Activated T-cell treated with anti-CD3 and anti-CD28 coated beads, Interleukin-2, amount 50 U/mL, for 4 hours (primary cell): ENCODE measurements at regions not wholly inside any gene's neighbourhood (a gene's known extent, or its start where the extent isn't known, plus 50 kb on each side); places are given as distances from the start of the nearest gene placed in this dataset.

ENCODE experiments used
- ATAC-seq, 2 donors: fragments of 200-7000 bp; cut with Tn5 transposase; one replicate each; pipeline ENCODE4 v1.10.0; 2021
- DNase-seq: peaks from one replicate; pipeline ENCODE4 v3.0.0-alpha.2; 2020
- H3K27me3 Mint-ChIP-seq: one replicate; pipeline ENCODE4 v1.8.0; 2021; ENCODE audit warnings: low read depth, mixed read lengths
- H3K36me3 Mint-ChIP-seq: one replicate; pipeline ENCODE4 v1.8.0; 2022; ENCODE audit warnings: mixed read lengths; ENCODE audit not compliant: insufficient read depth
- H3K4me1 Mint-ChIP-seq: one replicate; pipeline ENCODE4 v1.8.0; 2021; ENCODE audit warnings: low read depth, mixed read lengths
- H3K4me3 Mint-ChIP-seq: one replicate; pipeline ENCODE4 v1.8.0; 2021; ENCODE audit warnings: mild to moderate bottlenecking, moderate library complexity, mixed read lengths
- H3K9me3 Mint-ChIP-seq: one replicate; pipeline ENCODE4 v1.8.0; 2021; ENCODE audit warnings: mixed read lengths

GRCh38 chr9:115169003-115169402 is 51.0 kb upstream of the TNC start:
- Mint-ChIP-seq H3K27me3 (peaks cover 6% of the 10 kb centered on the region), H3K4me3 (no peak overlapping the region), H3K9me3 (no peaks in the 10 kb centered on the region), H3K4me1 (no peaks in the 10 kb centered on the region), H3K36me3 (no peaks in the 10 kb centered on the region)
- DNase-seq (no peak), ATAC-seq (no peak)

DNA sequence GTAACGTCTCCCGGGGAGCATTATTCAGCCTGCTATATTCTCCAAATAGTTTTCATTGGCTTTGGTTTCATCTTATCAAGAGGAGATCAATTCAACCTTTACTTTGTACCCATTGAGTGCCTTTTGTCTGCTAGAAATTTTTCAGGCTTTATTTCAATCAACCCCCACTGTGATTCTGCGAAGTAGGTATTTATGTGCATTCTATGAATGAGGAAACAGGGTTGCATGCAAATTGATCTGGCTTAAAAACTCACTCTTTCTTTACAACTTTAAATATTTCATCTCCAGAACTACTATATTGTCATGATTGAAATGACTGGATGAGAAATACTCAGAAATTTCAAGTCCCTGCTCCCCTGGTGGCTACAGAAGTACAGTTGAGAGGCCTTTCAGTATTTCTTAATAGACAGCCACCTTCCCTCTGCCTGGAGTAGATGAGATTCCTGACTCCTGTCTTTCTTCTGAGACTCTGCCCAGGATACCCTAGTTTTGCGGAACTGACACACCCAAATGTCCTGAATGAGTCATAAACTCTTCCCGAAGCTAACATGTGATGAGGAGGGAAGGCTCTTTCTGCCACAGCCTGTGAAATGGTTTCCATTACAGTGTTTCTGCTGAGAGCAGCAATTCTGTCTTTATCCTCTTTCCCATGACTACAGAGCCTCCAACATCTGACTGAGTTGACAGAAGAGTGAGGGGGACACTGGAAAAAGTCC is 52.6 kb upstream of the TNC start:
- H3K4me1 Mint-ChIP-seq: no peaks in the 10 kb centered on the region
- DNase-seq (no peak), ATAC-seq (no peak)
- H3K4me3 Mint-ChIP-seq: no peak overlapping the region
- H3K27me3 Mint-ChIP-seq: peaks cover 3% of the 10 kb centered on the region
- H3K9me3 Mint-ChIP-seq: no peaks in the 10 kb centered on the region
- H3K36me3 Mint-ChIP-seq: no peaks in the 10 kb centered on the region

- no peaks in the 10 kb centered on the region for H3K36me3 Mint-ChIP-seq
- ATAC-seq (no peak), DNase-seq (no peak)
- H3K4me3 Mint-ChIP-seq: no peak overlapping the region
- H3K27me3 Mint-ChIP-seq: peaks cover 3% of the 10 kb centered on the region
- no peaks in the 10 kb centered on the region for H3K4me1 Mint-ChIP-seq
- no peaks in the 10 kb centered on the region for H3K9me3 Mint-ChIP-seq
Observed at GRCh38 chr9:115171921-115172388, 54.0 kb upstream of the TNC start.

- Mint-ChIP-seq H3K4me1 (no peaks in the 10 kb centered on the region), H3K4me3 (no peak overlapping the region), H3K36me3 (no peaks in the 10 kb centered on the region), H3K9me3 (no peaks in the 10 kb centered on the region), H3K27me3 (peaks cover 3% of the 10 kb centered on the region)
- no peak for ATAC-seq
- no peak for DNase-seq
Observed at GRCh38 chr9:115182264-115182663, 64.3 kb upstream of the TNC start.

DNA sequence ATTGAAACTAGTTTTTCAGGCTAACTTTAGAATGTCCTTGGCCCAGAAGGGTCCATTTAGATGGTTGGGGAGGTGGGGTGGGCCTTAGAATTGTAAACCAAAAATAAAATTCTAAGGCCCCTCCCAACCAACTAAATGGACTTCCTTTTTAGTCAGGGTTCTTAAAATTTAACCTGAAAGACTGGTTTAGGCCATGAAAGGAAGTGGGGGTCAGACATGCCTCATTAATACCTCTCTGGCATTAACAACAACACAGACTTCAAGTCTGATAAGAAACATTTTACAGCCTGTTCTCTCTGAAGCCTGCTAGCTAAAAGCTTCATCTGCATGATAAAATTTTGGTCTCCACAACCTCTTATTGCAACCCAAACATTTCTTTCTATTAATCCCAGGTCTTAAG is 65.5 kb upstream of the TNC start:
- no peaks in the 10 kb centered on the region for H3K36me3 Mint-ChIP-seq

DNA sequence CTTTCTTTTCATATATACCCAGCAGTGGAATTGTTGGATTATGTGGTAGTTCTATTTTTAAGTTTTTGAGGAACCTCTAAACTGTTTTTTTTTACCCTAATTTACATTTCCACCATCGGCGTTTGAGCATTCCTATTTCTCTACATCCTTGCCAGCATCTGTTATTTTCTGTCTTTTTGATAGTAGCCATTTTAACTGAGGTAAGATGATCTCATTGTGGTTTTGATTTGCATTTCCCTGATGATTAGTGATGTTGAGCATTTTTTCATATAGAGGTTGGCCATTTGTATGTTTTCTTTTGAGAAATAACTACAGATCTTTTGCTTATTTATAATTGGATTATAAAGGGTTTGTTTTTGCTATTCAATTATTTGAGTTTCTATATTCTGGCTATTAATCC is 71.7 kb upstream of the TNC start:
- Mint-ChIP-seq H3K4me3 (no peak overlapping the region), H3K36me3 (no peaks in the 10 kb centered on the region), H3K4me1 (no peaks in the 10 kb centered on the region), H3K9me3 (peaks cover 7% of the 10 kb centered on the region), H3K27me3 (peaks cover 33% of the 10 kb centered on the region)
- DNase-seq (no peak), ATAC-seq (no peak)

More for the DNA sequence above, 65.5 kb upstream of the TNC start:
- Mint-ChIP-seq H3K4me3 (no peak overlapping the region), H3K27me3 (peaks cover 5% of the 10 kb centered on the region), H3K4me1 (no peaks in the 10 kb centered on the region), H3K9me3 (no peaks in the 10 kb centered on the region)
- no peak for DNase-seq
- no peak for ATAC-seq

DNA sequence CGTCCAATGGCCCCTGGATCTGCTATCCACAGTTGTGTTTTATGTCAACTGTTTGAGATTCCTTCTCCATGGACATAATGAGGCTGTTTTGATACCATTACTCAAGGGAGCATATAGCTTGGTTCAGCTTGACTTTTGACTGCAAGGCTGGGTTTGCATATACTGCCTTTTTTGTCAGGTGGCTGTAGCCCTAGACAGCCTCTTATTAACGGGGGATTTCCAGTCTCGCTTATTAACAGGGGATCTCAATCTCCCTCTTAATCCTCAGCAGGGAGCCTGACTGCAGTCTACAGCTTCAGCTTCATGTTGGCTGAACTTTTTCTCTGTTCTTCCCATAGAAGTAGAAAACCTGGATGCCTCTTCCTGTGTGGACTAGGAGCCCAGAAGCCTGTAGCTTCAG is 73.7 kb upstream of the TNC start:
- no peaks in the 10 kb centered on the region for H3K36me3 Mint-ChIP-seq
- no peaks in the 10 kb centered on the region for H3K4me1 Mint-ChIP-seq
- no peak for DNase-seq
- peaks cover 36% of the 10 kb centered on the region for H3K27me3 Mint-ChIP-seq
- peaks cover 7% of the 10 kb centered on the region for H3K9me3 Mint-ChIP-seq
- no peak overlapping the region for H3K4me3 Mint-ChIP-seq
- no peak for ATAC-seq

DNA sequence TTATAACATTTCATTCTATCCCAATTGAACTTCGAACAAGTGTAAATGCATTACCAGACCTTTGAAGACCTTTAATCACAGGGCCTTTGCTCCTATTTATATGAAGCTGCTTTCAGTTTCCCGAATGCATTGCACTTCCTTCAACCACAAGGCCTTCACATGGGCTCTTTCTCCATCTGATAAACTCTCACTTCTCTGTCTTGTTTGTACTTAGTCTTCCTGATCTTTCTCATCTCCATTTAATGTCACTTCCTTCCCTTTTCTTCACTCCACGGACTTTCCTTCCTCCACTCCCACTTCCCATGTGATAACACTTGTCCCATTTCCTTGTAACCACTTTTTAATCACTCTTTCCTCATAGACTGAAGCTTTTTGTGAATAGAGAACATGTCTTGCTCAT is 74.3 kb upstream of the TNC start:
- Mint-ChIP-seq H3K9me3 (peaks cover 7% of the 10 kb centered on the region), H3K27me3 (peaks cover 41% of the 10 kb centered on the region), H3K36me3 (no peaks in the 10 kb centered on the region), H3K4me1 (no peaks in the 10 kb centered on the region), H3K4me3 (no peak overlapping the region)
- ATAC-seq (no peak), DNase-seq (no peak)

DNA sequence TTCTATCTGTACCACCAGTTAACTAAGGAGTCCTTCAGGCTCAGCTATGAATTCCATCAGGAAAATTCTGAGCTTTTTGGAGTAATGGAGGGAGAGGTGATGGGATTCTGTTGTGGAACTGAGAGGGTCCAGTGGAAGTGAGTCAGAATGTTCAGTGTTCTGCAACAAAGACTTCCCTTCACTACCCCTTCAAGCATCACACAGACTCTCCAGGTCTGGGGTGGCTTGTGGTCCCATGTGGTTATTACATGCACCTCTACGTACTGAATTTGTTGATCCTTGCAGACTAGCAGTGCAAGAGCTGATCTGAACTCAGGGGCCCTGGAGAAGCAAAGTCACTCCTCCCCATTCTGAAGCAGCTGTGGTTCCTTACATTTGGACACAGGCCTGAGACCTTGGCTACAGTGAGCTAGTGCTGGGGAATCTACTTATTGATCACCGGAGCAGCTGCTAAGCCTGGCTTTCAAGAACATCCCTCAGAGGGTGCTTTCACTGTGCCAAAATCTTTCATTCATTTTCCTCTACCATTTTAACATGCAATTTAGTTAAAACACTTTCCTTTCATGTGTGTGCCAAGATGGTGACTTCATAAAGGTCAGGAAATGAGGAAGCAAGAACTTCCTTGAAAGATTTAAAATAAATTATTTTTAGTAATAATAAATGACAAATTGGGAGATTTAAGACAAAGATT is 75.0 kb upstream of the TNC start:
- no peak for ATAC-seq
- no peaks in the 10 kb centered on the region for H3K36me3 Mint-ChIP-seq
- DNase-seq: no peak
- no peak overlapping the region for H3K4me3 Mint-ChIP-seq
- H3K27me3 Mint-ChIP-seq: peaks cover 42% of the 10 kb centered on the region
- no peaks in the 10 kb centered on the region for H3K4me1 Mint-ChIP-seq
- peaks cover 7% of the 10 kb centered on the region for H3K9me3 Mint-ChIP-seq

GRCh38 chr9:115193777-115194176 is 75.8 kb upstream of the TNC start:
- Mint-ChIP-seq H3K4me1 (no peaks in the 10 kb centered on the region), H3K4me3 (no peak overlapping the region), H3K9me3 (peaks cover 7% of the 10 kb centered on the region), H3K27me3 (peaks cover 40% of the 10 kb centered on the region), H3K36me3 (no peaks in the 10 kb centered on the region)
- DNase-seq (no peak), ATAC-seq (no peak)

GRCh38 chr9:115194216-115194615 is 76.3 kb upstream of the TNC start:
- H3K9me3 Mint-ChIP-seq: peaks cover 7% of the 10 kb centered on the region
- DNase-seq: no peak
- H3K27me3 Mint-ChIP-seq: peaks cover 37% of the 10 kb centered on the region

GRCh38 chr9:115195912-115196311 is 78.0 kb upstream of the TNC start:
- ATAC-seq: no peak
- Mint-ChIP-seq H3K9me3 (peaks cover 1% of the 10 kb centered on the region), H3K36me3 (no peaks in the 10 kb centered on the region), H3K27me3 (peaks cover 30% of the 10 kb centered on the region), H3K4me3 (no peak overlapping the region), H3K4me1 (no peaks in the 10 kb centered on the region)
- no peak for DNase-seq

More at GRCh38 chr9:115194216-115194615, 76.3 kb upstream of the TNC start:
- Mint-ChIP-seq H3K36me3 (no peaks in the 10 kb centered on the region), H3K4me1 (no peaks in the 10 kb centered on the region), H3K4me3 (no peak overlapping the region)
- ATAC-seq: no peak

- no peak for ATAC-seq
- Mint-ChIP-seq H3K27me3 (peaks cover 32% of the 10 kb centered on the region), H3K4me1 (no peaks in the 10 kb centered on the region), H3K9me3 (no peaks in the 10 kb centered on the region), H3K36me3 (no peaks in the 10 kb centered on the region), H3K4me3 (no peak overlapping the region)
- no peak for DNase-seq
Observed at GRCh38 chr9:115196919-115197318, 79.0 kb upstream of the TNC start.

DNA sequence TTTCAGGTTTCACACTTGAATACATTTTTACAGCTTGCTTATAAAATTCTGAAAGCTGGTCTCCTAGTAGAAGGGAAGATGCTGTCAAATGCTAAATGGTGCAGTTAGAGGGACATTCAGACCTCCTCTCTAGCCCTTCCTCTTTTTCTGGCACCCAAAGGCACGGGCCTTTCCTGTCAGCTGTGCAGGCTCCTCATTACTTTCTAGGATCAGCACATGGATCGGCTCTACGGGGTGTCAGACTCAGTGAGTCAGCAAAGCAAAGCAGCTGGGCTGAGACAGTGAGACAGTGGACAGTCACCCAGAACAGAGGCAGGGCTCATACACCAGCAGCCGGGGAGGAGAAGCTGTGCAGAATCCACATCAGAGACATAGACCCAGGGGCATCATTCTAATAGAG is 80.0 kb upstream of the TNC start:
- H3K4me3 Mint-ChIP-seq: no peak overlapping the region
- H3K36me3 Mint-ChIP-seq: no peaks in the 10 kb centered on the region
- H3K27me3 Mint-ChIP-seq: peaks cover 29% of the 10 kb centered on the region
- DNase-seq (no peak), ATAC-seq (no peak)
- H3K9me3 Mint-ChIP-seq: no peaks in the 10 kb centered on the region
- no peaks in the 10 kb centered on the region for H3K4me1 Mint-ChIP-seq
